ENCODE measurements at regions not wholly inside any gene's neighbourhood (a gene's known extent, or its start where the extent isn't known, plus 50 kb on each side); places are given as distances from the start of the nearest gene placed in this dataset.

DNA sequence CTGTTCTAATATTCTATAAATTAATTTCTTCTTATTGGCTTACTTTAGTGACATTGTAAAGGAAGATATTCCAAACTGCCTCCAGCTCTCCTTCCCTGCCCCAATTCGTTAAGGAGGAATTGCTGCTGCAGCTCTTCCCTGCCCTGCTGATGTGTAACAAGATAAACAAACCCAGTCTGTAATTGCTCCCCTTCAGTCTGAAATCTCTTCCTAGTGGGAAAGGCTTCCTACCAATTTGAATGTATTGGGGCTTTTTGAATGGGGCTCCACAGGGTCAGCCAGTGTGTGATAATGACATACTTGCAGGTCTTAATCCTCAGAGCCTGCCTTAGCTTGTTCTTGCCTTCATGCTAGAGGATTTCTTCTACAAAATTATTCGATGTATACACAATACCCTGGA lies 849.9 kb upstream of the GHITM start:
- no peak for DNase-seq (ENCODE audit: extremely low spot score)
- TF ChIP-seq, protein P1, sequence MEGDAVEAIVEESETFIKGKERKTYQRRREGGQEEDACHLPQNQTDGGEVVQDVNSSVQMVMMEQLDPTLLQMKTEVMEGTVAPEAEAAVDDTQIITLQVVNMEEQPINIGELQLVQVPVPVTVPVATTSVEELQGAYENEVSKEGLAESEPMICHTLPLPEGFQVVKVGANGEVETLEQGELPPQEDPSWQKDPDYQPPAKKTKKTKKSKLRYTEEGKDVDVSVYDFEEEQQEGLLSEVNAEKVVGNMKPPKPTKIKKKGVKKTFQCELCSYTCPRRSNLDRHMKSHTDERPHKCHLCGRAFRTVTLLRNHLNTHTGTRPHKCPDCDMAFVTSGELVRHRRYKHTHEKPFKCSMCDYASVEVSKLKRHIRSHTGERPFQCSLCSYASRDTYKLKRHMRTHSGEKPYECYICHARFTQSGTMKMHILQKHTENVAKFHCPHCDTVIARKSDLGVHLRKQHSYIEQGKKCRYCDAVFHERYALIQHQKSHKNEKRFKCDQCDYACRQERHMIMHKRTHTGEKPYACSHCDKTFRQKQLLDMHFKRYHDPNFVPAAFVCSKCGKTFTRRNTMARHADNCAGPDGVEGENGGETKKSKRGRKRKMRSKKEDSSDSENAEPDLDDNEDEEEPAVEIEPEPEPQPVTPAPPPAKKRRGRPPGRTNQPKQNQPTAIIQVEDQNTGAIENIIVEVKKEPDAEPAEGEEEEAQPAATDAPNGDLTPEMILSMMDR (IDR thresholded peaks at IDR 0.05; ENCODE audit: control extremely low read depth, extremely low read depth, low read depth, missing control alignments) = no peak
- ChIA-PET CTCF (no interaction called here), POLR2A (no interaction called here)

- POLR2A ChIA-PET = no interaction called here
- no peak for DNase-seq (ENCODE audit: extremely low spot score)
- TF ChIP-seq, protein P1 (IDR thresholded peaks at IDR 0.05; ENCODE audit: control extremely low read depth, extremely low read depth, low read depth, missing control alignments) = no peak
- CTCF ChIA-PET = no interaction called here
Observed at GRCh38 chr10:83289948-83290347, 849.4 kb upstream of the GHITM start.

- POLR2A ChIA-PET = no interaction called here
- TF ChIP-seq, protein P1 (IDR thresholded peaks at IDR 0.05; ENCODE audit: control extremely low read depth, extremely low read depth, low read depth, missing control alignments) = no peak
- CTCF ChIA-PET = no interaction called here
Observed at GRCh38 chr10:83301732-83302131, 837.6 kb upstream of the GHITM start.

DNA sequence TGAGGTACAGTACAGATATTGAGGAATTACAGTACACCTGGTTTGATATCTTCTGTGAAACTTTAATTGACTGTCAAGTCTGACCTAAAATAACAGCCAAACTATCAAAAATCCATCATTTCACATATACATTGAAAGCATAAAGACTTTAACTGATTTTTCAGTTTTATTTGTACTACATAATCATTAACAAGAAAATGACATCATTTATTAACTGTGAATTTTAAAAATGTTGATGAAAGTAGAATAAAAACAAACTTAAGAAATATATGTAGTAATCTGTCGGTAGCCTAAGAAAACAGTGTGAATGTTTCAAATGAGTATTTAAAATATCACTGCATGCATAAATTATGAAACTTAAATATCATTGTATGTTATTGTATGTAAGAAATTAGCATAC lies 836.7 kb upstream of the GHITM start:
- CTCF ChIA-PET = no interaction called here
- POLR2A ChIA-PET = no interaction called here
- TF ChIP-seq, protein P1 (IDR thresholded peaks at IDR 0.05; ENCODE audit: control extremely low read depth, extremely low read depth, low read depth, missing control alignments) = no peak
- DNase-seq (ENCODE audit: extremely low spot score) = no peak

More at GRCh38 chr10:83301732-83302131, 837.6 kb upstream of the GHITM start:
- no peak for DNase-seq (ENCODE audit: extremely low spot score)

DNA sequence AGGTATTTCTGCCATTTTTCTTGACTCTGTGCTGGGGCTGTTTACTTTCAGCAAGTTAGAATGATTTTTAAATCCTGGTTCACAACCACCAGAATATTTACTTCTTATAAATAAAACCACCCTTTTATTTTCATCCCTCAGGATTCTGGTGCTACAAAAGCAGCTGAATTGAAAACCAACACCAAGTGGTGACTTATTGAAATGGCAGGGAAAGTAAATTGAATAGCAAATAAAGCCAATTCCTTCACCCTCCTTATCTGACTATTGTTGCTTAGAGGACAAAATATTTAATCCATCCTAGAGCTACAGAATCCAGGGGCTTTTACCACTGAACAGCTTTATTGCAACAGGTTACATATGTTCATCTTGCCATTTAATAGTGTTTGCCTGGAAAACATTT lies 828.6 kb upstream of the GHITM start:
- ChIA-PET POLR2A (no interaction called here), CTCF (no interaction called here)
- TF ChIP-seq, protein P1 (IDR thresholded peaks at IDR 0.05; ENCODE audit: control extremely low read depth, extremely low read depth, low read depth, missing control alignments) = no peak
- no peak for DNase-seq (ENCODE audit: extremely low spot score)

DNA sequence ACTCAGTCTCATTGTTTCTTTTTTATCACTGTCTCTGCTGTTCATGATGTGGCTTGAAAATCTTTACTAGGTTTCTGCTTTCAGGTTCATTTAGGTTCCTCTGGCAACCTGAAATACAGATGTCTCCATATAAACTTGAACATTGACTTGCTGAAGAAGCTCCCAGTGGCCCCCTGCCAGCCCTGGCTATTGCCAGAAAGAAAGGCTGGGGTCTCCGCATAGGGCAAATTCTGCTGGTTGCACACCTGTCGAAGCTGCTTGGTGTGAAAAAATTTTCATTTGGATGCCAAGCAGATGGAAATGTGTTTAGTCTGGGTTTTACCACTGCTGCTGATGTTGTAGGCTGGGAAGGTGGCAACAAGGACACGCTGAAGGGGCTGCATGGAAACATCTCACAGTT lies 826.7 kb upstream of the GHITM start:
- POLR2A ChIA-PET = no interaction called here
- CTCF ChIA-PET = interaction anchor here (1.4 kb wide), 1 partner anchor 19 kb away, joined by 3 read pairs; no protein-coding TSS in a partner anchor
- TF ChIP-seq, protein P1 (IDR thresholded peaks at IDR 0.05; ENCODE audit: control extremely low read depth, extremely low read depth, low read depth, missing control alignments) = no peak
- no peak for DNase-seq (ENCODE audit: extremely low spot score)

DNA sequence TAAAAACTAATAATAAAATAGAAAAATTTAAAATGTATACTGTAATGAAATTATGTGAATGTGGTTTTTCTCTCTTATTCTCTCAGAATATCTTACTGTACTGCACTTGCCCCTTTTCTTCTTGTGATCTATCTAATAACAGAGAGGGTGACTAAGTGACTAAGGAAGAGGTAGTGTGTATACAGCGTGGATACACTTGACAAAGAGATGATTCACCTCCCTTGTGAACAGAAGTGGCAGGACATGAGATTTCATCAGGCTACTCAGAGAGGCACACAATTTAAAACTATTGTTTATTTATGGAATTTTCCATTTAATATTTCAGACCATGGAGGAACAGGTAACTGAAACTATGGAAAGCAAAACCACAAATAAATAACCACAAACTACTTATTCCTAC lies 806.6 kb upstream of the GHITM start:
- ChIA-PET CTCF (no interaction called here), POLR2A (no interaction called here)
- TF ChIP-seq, protein P1 (IDR thresholded peaks at IDR 0.05; ENCODE audit: control extremely low read depth, extremely low read depth, low read depth, missing control alignments) = no peak
- no peak for DNase-seq (ENCODE audit: extremely low spot score)

Measured in GM10248 (cell line).